ENCODE measurements at regions not wholly inside any gene's neighbourhood (a gene's known extent, or its start where the extent isn't known, plus 50 kb on each side); places are given as distances from the start of the nearest gene placed in this dataset.

- H3K4me3 ChIP-seq (ENCODE audit: low read depth, low read length): no peak overlapping the region
- TF ChIP-seq CTCF (IDR thresholded peaks at IDR 0.05; ENCODE audit: low read depth, low read length): no peak
- DNase-seq (ENCODE audit: low read depth, low spot score): no peak
- in situ Hi-C loops (cut with HindIII; ENCODE audit: low sequenced_read_pairs): loop anchor here (10.0 kb wide), 1 partner anchor 495 kb away; no protein-coding TSS in a partner anchor
Measured at GRCh38 chr5:2169850-2170760, 287.4 kb upstream of the IRX4 start.

GRCh38 chr5:2169430-2169808 is 286.7 kb upstream of the IRX4 start:
- no peak overlapping the region for H3K4me3 ChIP-seq (ENCODE audit: low read depth, low read length)
- in situ Hi-C loops (cut with HindIII; ENCODE audit: low sequenced_read_pairs): loop anchor here (10.0 kb wide), 1 partner anchor 495 kb away; no protein-coding TSS in a partner anchor
- DNase-seq (ENCODE audit: low read depth, low spot score): no peak
- TF ChIP-seq CTCF (IDR thresholded peaks at IDR 0.05; ENCODE audit: low read depth, low read length): no peak

GRCh38 chr5:2168601-2169429 is 286.1 kb upstream of the IRX4 start:
- TF ChIP-seq CTCF (IDR thresholded peaks at IDR 0.05; ENCODE audit: low read depth, low read length): no peak
- in situ Hi-C loops (cut with HindIII; ENCODE audit: low sequenced_read_pairs): loop anchor here (10.0 kb wide), 1 partner anchor 494 kb away; no protein-coding TSS in a partner anchor
- DNase-seq (ENCODE audit: low read depth, low spot score): no peak
- no peak overlapping the region for H3K4me3 ChIP-seq (ENCODE audit: low read depth, low read length)

GRCh38 chr5:2167671-2168070 is 284.9 kb upstream of the IRX4 start:
- in situ Hi-C loops (cut with HindIII; ENCODE audit: low sequenced_read_pairs): loop anchor here (10.0 kb wide), 1 partner anchor 493 kb away; no protein-coding TSS in a partner anchor
- no peak for DNase-seq (ENCODE audit: low read depth, low spot score)
- no peak for TF ChIP-seq CTCF (IDR thresholded peaks at IDR 0.05; ENCODE audit: low read depth, low read length)
- no peak overlapping the region for H3K4me3 ChIP-seq (ENCODE audit: low read depth, low read length)

- no peak for TF ChIP-seq CTCF (IDR thresholded peaks at IDR 0.05; ENCODE audit: low read depth, low read length)
- no peak overlapping the region for H3K4me3 ChIP-seq (ENCODE audit: low read depth, low read length)
- DNase-seq (ENCODE audit: low read depth, low spot score): no peak
- in situ Hi-C loops (cut with HindIII; ENCODE audit: low sequenced_read_pairs): loop anchor here (10.0 kb wide), 1 partner anchor 492 kb away; no protein-coding TSS in a partner anchor
Measured at GRCh38 chr5:2166979-2167377, 284.3 kb upstream of the IRX4 start.

GRCh38 chr5:2166306-2166978 is 283.7 kb upstream of the IRX4 start:
- no peak for DNase-seq (ENCODE audit: low read depth, low spot score)
- in situ Hi-C loops (cut with HindIII; ENCODE audit: low sequenced_read_pairs): loop anchor here (10.0 kb wide), 1 partner anchor 492 kb away; no protein-coding TSS in a partner anchor
- TF ChIP-seq CTCF (IDR thresholded peaks at IDR 0.05; ENCODE audit: low read depth, low read length): no peak
- H3K4me3 ChIP-seq (ENCODE audit: low read depth, low read length): no peak overlapping the region

All from astrocyte of the spinal cord (primary cell).